GM21423 (cell line): ENCODE measurements at regions not wholly inside any gene's neighbourhood (a gene's known extent, or its start where the extent isn't known, plus 50 kb on each side); places are given as distances from the start of the nearest gene placed in this dataset.
"Not testable (repeated sequence)": the region's sequence is repeated elsewhere in the genome, so short reads cannot be mapped to it uniquely, and the experiment has no call there.

Source experiments
- ATAC-seq: cut with Tn5 transposase; IDR thresholded peaks from one replicate; pipeline ENCODE4 v1.9.1; 2021; ENCODE audit warnings: mild to moderate bottlenecking, moderate library complexity; ENCODE audit not compliant: unreplicated experiment

DNA sequence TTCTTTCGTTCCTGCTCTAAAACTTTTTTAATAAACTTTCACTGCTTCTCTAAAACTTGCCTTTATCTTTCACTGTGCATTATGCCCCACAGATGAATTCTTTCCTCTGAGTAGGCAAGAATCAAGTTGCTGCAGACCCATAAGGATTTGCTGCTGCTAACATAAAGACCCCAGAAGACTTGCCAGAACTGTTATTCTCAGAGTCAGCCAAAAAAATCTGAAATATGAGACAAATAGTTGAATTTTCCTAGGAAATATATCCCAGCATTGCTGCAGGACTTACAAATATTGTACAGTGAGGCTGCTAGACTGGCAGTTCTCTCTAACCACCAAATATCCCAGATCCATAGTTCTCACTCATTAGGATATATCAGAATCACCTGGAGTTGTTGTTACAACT is 349.1 kb upstream of the FLRT2 start:
- ATAC-seq = no peak

DNA sequence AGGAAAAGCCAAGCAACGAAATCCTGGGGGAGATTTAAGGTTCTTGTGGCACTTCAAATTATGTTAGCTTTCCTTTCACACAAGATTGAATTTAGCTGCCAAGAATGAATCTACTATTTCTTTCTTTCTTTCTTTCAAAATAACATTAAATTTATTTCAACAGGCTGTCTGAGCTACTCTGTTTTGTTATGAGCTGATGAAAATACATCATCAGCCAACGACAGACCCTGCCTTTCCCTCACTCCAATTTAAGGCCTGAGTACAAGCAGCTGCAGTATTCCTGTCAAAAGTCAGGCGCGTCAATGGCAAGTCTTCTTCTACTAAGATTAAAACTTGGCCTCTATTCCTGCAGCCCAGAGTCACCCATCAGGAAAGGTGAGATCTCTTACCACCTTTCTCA is 347.7 kb upstream of the FLRT2 start:
- ATAC-seq = no peak

DNA sequence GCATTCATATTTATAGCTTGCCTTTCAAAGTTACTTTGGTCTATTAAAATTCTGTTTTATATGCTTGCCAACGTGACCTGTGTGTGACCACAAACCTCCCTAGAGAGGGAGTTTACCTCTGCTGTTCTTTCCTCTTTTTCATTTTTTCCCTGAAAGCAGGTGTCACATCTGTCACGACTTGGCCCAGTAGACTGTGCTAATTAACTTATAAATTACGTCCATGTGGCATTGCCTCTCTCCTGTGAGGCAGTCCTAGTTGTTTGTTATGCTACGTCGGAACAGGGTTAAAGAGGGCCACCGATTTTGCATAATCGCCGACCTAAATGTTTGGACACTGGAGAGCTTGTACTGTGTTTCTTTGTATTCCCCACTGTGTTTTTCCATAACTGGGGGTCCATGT is 343.9 kb upstream of the FLRT2 start:
- ATAC-seq = no peak

DNA sequence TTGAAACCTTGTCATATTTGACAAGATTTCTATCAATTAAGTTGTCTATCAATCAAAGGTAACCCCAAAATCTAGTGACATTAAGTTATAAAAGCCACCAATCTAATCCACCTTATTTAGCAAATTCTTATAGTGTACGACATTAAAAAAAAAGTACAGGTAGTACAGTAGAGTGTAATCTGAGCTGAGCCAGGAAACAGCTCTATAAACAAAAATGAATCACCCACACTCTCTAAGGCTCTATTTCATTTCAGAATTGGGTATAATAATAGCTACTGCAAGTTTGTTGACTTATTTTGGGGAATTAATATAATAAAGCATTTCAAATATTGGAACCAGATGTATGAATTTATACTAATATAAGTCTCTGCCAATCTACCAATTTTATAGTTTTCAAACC is 342.4 kb upstream of the FLRT2 start:
- no peak for ATAC-seq

DNA sequence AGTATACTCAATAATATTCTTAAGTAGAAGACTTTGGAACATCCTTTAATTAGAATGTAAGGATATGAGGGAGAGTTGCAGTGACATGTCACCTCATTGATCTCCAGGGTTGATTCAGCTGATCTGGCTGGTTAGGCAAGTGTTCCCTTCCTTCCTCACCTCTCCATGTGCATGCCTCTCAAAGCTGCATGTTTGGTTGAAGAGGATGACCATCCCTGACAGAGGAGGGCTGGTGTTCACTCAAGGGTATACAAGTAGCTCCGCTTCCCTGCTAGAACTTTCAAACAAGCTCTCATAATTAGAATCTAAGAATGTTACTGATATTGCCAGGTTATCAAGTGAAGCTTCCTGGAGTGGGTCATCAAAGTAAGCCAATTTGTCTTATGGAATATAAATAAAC is 341.1 kb upstream of the FLRT2 start:
- no peak for ATAC-seq

DNA sequence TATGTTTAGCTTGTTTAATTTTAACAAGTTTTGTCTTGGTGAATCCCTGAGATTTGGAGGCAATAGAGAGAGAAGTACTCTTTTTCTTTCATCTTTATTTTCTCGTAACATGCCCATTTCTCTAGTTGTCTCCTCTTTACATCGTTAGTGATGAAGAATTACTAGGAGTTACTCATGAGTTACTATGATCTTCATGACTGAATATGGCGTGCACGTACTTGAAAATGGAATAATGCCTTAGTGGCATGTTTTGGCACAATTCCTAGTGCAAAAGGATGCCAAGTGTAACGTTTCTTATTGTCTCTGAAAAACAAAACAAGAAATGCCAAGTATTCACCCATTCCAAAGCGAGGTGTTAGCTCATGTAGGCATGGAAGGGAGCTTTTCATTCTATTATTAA is 340.7 kb upstream of the FLRT2 start:
- ATAC-seq = not testable (repeated sequence)

DNA sequence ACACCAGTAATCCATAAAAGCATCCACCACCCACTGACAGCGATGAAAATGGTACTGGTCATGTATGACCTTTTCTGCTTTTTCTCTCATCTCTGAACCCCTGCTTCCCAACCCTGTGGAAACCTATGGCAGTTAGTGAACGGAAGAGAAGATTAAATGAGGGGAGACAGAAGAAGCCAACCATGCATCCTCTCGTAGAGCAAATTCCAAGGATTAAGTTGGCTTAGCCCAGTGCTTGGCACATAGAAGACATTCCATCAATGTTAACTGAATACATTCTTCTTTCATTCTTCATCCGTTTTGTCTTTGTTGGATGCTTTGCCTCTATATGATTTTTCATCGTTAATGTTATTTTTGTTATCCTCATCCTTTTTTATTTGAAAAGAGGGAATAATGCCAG is 339.7 kb upstream of the FLRT2 start:
- ATAC-seq = no peak

DNA sequence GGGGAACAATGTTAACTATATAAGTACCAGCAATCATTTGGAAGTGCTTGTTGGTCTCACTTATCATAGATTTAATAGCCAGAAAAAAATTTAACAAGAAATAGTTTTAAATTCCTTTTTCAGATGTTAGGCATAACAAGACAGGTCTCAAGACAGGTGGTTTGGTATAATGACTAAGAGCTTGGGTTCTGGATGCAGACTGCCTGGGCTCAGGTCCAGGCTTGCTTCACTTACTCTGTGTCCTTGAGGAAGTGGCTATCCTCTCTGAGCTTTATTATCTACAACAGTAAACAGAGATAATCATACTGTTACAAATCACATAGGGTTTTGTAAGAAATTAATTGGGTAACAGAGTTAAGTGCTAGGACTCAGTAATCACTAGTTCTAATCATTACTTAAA is 338.0 kb upstream of the FLRT2 start:
- ATAC-seq = no peak

DNA sequence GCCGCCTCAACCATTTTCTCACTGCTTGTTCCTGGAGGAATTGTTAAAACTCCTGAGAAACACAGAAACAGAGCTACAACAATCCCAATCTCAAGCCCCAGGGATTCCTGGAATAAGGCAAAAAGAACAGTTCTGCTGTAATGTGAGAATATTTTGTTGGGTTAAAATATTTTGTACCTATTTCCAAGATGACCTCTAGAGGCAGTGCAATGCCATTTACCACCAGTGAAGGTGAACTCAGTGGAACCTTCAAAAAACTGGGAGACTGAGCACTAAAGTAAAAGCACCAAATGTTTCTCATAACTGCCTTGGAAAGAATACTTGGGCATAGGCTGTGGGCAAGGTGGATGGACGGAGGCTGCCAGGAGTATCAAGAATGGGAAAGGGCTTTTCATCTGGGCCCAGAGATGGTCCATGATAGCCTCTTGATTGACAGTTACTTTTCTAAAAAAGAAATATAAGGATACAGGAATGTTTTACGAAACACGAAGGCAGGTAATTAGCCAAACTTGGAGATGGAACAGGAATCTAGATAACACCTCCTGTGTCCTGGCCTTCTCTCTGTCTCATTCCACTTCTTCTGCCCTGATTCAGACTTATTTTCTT is 334.0 kb upstream of the FLRT2 start:
- ATAC-seq = no peak

DNA sequence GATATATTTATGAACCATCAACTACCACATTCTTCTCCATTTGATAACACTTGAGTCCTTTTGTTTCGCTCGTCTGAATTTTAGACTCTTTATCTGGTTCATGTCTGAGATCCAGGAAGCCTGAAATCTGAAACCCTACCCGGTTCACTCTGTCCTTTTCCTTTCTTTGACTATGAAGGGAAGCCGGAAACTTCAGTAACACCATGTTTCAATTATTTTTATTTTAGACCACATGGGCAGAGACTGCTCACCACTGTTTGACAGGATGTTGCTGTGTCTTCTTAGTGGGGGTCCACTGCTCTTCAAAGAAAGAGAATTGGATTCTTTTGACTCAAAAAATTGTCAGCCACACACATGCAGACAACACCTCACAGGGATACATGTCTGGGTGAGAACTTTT is 331.9 kb upstream of the FLRT2 start:
- ATAC-seq = no peak

DNA sequence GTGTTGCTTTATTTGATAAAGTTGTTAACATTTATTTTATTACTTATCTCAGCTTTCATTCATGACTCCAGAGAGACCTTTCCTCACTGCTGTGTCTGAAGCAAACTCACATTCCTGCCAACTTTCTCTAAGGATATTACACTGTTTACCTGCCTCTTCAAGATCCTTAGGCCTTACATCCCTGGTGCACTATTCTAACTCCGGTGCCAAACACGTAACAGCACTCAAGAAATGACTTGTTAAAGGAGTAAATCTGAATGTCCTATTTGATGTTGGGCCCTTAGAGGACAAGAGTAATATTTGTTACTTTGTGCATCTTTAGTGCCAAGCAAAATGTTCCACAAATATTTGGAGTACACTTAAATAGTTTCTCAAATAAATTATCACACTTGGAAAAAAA is 324.1 kb upstream of the FLRT2 start:
- no peak for ATAC-seq

DNA sequence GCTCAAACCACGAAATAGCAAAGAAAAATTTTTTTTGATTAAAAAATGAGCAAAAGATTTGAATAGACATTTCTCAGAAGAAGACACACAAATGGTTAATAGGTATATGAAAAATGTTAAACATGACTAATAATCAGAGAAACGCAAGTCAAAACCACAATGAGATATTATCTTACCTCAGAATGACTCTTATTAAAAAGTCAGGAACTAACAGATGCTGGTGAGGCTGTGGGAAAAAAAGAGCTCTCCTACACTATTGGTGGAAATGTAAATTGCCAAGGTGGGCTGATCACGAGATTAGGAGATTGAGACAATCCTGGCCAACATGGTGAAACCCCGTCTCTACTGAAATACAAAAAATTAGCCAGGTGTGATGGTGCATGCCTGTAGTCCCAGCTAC is 315.5 kb upstream of the FLRT2 start:
- no peak for ATAC-seq

DNA sequence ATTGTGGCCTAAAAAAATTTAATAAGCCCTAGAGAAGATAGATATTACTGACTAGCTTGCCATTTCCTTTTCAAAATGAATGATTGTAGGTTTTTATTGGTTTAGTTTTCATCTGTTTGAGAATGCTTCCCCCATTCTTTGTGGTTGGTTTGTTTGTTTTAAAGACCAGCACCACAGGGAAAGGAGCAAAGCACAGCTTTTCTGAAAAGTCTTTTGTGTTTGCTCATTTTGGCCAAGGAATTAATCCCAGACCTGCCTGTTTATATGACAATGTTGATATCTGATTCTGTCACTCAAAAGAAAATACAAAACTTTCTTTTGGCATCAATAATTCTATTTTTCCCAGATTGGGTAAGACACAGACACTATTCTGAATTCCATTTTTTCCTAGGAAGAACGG is 312.5 kb upstream of the FLRT2 start:
- no peak for ATAC-seq

DNA sequence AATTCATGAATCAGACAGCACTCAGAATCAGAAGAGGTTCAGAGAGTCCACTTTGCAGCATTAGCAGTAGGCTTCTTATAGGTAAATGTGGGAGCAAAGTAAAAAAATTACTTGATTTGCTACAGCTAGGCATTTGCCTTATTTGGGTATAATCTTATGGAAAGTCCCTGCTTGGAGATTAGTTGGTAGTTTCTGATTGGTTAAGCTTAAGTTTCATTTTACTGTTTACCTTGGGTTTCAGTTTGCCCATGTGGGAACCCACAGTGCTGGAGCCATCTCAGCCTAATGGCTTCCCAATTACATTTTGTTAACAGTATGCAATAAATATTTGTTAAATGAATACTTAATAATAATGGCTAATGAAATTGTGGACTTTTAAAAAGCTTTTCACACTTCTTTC is 311.0 kb upstream of the FLRT2 start:
- ATAC-seq = no peak

DNA sequence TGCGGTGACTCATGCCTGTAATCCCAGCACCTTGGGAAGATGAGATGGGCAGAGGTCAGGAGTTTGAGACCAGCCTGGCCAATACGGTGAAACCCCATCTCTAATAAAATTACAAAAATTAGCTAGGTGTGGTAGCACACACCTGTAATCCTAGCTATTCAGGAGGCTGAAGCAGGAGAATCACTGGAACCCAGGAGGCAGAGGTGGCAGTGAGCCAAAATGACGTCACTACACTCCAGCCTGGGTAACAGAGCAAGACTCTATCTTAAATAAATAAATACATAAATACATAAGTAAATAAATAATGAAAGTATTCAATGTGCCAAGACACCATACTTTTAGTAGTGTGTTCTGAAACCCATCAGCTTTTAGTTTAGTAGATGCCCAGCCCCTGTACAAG is 308.1 kb upstream of the FLRT2 start:
- ATAC-seq = no peak

DNA sequence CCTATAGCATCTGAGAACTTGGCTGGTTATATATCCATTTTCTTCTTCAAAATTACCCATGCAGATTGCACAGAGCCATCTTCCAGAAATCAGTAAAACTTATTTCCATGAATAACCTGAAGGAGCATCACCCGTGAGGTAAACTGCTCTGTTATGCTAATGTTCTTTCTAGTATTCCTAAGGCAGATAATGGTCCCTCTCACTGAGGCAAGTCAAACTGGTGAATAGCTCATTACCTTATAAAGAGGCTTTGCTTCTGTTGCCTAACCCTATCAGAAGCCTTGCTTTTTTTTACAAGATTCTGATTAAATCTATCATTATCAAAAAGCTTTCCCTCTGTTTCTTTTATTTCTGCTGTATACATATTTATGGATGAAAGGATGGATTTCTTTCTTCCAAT is 307.6 kb upstream of the FLRT2 start:
- no peak for ATAC-seq

DNA sequence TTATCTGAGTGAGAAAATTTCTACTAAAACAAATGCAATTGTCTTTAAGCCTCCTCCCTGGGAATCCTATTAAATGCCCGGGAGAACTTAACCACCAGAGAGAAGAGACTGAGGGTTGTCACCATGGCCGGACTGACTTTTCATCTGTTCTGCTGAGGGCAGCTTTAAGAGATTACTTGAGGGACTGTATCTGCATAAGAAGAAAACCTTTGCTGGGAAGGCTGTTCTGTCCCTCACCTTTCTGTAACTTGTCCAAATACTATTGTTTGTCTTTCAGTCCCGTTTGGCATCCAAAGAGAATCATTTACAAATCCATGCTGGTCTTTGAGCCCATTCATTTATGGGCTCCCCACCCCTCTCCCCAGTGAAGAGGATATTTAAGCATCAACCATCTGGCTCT is 306.3 kb upstream of the FLRT2 start:
- no peak for ATAC-seq

DNA sequence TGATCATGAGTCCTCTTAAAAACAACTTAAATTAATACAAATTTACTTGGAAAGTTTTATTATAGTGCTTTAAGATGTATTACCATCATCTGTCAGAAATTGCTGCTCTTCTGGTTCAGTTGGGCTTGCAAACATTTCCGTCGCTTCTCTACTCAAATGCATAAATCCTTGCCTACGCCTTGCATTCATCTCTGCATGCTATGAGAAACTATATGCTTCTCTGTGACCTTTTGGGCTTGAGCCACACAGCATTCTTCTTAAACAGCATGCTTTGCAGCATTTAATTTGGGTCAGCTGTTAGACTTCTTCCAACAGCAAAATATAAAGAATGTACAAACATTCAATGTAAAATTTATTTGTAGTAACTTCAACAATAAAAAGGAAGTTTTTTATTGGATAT is 305.7 kb upstream of the FLRT2 start:
- no peak for ATAC-seq

DNA sequence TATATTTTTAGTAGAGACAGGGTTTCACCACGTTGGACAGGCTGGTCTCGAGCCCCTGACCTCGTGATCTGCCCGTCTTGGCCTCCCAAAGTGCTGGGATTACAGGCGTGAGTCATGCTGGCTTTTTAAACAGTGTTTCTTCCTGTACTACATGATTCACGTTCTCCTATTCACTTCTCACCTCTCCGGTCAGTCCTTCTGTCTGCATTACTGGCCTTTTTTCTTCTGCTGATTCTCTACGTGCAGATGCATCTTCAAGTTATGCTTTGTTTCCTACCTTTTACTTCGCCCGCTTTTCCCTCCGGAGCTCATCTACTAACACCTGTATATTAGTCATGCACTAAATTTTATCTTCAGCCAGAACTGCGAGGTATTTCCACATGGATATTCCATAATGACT is 296.2 kb upstream of the FLRT2 start:
- ATAC-seq = no peak

DNA sequence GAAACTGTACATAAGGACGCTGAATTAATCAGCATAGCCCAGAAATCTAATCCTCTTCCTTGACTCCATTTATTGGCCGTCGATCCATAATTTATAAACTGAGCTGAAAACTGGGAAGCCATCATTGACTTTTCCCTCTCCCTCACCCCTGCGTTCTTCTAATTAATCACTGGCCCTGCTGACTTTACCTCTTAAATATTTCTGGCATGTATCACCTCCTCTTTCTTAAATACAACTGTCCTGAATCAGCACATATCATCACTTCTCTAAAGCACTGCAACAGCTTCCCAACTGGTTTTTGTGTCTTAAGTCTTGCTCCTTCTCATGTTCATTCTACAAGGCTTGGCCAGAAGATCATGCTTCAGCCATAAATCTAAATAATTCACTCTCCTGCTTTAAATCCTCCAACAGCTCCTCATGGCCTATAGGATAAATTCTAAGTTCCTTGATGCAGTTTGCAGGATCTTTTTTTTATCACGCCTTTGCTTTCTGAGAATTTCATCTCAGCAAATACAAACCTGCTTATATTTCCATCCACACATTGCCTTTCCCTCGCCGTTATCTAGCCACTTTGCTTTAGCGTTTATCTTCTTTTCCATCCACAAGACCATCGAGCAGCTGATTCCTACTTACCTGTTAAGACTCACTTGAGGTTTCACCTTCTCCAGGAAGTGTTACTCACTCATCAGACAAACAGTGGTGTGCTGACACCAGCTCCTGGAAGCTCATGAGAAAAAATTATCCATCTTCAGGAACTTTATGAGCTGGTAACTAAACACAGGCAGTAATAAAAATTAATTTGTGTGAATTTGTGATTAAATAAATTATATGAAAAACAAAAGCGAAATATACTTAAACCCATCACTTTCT is 295.6 kb upstream of the FLRT2 start:
- no peak for ATAC-seq

DNA sequence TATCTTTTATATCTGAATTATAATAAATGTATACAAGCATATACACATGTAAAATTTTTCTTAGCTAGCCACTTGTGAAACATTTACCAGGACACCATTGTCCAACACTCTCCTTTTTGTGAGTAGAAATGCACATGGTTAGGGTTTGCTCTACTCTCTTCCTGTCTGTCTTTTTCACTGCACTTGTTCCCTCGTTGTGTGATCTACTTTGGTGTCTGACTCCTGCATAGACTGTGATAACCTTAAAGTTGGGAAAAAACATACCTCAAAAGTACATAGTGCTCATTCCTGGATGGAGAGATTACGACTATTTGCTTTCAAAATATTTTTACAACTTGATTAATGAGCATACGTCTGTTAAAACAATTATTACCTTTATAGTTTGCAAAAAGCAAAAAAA is 294.1 kb upstream of the FLRT2 start:
- no peak for ATAC-seq

DNA sequence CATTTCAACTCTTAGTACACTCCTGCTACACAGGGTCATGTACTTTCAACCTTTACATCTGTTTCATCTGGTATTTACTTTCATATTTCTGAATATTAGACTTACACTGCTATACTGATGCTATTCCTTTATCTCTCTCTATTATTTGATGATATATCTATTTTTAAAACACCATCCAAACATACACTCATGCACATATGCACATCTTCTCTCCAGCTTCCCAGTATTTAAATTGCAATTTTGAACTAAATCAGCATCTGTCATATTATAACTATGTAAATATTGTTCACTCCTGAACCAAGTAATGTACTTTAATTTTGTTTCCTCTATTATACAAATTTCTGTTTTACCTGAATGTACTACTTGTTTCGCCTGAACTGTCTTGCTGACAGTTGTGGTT is 293.6 kb upstream of the FLRT2 start:
- no peak for ATAC-seq

DNA sequence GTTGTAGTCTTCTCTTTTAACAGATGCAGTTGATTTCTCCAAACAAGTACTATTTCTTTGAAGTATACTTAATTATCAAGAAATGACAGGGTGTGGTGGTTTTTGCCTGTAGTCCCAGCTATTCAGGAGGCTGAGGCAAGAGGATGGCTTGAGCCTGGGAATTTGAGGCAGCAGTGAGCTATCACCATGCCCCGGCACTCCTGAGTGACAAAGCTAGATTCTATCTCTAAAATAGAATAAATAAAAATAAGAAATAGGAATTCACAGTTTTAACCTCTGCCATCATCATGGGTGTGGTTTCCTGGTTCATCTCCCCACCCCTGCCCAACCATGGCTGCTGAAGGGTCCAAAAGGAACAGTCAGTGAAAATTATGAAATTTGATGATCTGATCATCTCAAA is 290.2 kb upstream of the FLRT2 start:
- ATAC-seq = no peak
